ENCODE measurements at regions not wholly inside any gene's neighbourhood (a gene's known extent, or its start where the extent isn't known, plus 50 kb on each side); places are given as distances from the start of the nearest gene placed in this dataset.
"Not testable (repeated sequence)": the region's sequence is repeated elsewhere in the genome, so short reads cannot be mapped to it uniquely, and the experiment has no call there.

- DNase-seq (ENCODE audit: low read depth), result no peak
These were observed 351.5 kb upstream of the AUTS2 start for GRCh38 chr7:69246758-69247157.

DNA sequence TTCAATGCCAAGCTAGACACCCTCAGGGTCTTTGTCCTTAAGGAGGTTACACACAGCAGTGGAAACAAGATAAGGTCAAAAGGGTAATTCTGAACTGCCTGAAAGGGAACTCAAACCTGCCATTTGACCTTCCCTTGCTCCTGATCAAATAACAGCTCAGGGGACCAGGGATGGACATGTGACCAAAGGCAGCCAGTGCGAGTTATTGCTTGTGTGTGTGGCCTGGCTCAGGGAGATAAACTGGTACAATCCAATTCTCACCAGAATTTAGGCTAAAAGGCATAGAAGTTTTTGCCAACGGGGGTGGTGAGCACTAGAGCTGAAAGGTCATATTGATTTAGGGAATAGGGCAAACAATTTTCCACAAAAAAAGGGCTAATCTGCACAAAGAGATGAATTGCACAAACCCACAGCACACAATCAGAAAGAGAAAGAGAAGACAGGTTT, 349.9 kb upstream of the AUTS2 start:
- DNase-seq (ENCODE audit: low read depth), result not testable (repeated sequence)

DNA sequence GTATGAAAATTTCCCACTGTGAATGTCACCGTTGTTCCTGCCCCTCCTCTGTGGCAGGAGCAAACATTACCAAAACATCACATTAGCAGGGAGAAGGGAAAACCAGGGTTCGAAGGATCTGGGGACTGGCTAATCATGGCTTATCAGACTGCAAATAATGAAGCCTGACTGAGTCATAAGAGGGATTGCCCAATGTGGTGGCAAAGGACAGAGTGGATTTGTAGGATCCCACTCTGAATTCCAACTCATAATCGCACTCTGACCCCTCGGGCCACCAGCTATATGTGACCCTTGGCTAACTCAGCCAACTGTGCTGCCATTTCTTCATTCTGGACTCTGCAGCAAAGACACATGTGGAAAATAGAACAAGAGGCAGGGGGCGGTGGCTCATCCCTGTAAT, 347.3 kb upstream of the AUTS2 start:
- no peak for DNase-seq (ENCODE audit: low read depth)

DNA sequence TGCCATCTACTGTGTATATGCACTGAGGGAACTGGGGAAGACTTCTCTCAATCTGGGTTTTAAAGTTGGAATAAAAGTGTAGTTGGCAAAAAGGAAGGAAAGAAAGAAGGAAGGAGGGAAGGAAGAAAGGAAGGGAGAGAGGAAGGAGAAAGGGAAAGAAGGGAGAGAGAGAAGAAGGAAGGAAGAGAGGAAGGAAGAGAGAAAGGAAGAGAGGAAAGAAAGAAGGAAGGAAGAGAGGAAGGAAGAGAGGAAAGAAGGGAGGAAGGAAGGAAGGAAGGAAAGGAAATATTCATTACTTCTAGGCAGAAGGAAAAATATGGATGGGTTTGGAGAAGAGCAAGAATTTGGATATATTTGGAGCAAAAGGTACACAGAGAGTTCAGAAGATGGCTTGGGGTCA, 343.6 kb upstream of the AUTS2 start:
- DNase-seq (ENCODE audit: low read depth), result no peak

- DNase-seq (ENCODE audit: low read depth), result no peak
These were observed 341.6 kb upstream of the AUTS2 start for GRCh38 chr7:69256634-69257081.

- no peak for DNase-seq (ENCODE audit: low read depth)
These were observed 340.7 kb upstream of the AUTS2 start for GRCh38 chr7:69257592-69257991.

GRCh38 chr7:69259445-69259844, 338.8 kb upstream of the AUTS2 start:
- no peak for DNase-seq (ENCODE audit: low read depth)

DNA sequence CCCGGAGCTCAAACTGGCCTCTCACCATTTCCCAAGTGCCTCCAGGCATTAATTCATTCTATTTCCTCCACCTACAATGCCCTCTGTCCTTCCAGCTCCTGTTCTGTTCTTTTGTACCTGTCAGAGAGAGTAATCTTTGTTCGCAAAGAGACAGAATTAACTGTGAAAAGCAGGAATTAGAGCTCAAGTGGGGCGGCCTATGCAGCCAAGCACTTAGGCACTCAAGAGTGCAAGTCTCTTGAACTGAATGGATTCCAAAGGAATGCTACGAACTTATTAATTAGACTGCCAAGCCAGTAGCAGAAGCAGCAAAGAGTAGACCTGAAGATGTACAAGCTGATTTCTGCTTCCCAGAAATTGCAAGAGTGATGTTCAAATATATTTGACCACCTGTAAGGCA, 338.3 kb upstream of the AUTS2 start:
- no peak for DNase-seq (ENCODE audit: low read depth)

GRCh38 chr7:69263550-69263949, 334.7 kb upstream of the AUTS2 start:
- DNase-seq (ENCODE audit: low read depth), result no peak

GRCh38 chr7:69269806-69270205, 328.5 kb upstream of the AUTS2 start:
- DNase-seq (ENCODE audit: low read depth), result no peak

DNA sequence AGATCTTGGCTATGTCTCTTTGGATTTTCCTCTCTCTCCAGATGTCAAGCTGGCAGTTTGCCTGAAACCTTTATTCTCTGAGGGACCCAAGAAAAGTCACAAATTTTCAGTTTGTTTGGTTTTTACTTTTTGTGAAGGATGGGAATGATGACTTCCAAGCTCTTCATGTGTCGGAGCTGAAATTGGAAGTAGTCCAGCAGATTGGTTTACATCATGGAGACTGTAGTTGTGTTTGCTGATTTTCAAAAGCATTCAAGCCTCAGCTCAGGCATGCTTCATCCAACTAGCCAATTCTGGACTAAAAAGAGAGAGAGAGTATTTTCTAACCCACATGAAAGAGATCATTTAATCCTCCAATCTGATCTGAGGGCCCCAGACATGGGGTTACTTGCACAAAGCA, 326.2 kb upstream of the AUTS2 start:
- no peak for DNase-seq (ENCODE audit: low read depth)

- no peak for DNase-seq (ENCODE audit: low read depth)
These were observed 322.1 kb upstream of the AUTS2 start for GRCh38 chr7:69276011-69276729.

GRCh38 chr7:69277366-69277765, 320.9 kb upstream of the AUTS2 start:
- no peak for DNase-seq (ENCODE audit: low read depth)

DNA sequence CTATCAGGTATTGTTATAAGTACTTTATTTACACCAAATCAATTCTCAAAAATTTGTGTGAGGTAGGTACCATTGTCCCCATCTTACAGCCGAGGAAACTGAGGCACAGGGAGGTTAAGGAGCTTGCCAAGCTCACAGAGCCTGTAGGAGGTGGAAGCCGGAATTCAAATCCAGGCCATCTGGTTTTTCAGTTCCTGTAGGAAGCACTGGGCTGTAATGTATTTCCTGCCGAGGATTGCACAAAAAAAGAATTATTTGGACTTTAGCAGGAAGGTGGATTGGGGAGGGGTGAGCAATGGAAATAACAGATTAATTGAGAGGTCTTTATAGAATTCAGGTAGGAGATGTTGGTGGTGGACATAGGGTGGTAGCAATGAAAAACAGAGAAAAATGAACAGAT, 315.3 kb upstream of the AUTS2 start:
- no peak for DNase-seq (ENCODE audit: low read depth)

DNA sequence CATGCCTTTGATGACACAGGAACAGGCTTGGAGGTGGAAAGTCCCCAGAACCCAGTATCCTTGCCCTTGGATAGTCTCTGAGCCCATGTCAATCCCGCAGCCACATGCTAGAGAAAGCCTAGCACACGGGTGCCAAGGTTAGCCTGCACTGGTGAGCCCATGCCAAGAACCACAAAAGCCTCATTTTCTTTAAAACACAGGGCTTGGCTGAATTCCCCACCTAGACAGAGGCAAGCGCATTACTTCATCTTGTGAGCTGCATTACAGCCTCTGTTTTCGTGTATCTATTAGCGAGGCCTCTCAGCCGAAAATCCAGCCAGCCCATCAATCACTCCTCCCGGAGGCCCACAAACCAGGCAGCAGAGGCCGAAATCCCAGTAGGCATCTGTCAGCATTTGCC, 314.9 kb upstream of the AUTS2 start:
- DNase-seq (ENCODE audit: low read depth), result peak; percentile 1

GRCh38 chr7:69285854-69286253, 312.4 kb upstream of the AUTS2 start:
- DNase-seq (ENCODE audit: low read depth), result no peak

GRCh38 chr7:69295977-69296376, 302.3 kb upstream of the AUTS2 start:
- no peak for DNase-seq (ENCODE audit: low read depth)

DNA sequence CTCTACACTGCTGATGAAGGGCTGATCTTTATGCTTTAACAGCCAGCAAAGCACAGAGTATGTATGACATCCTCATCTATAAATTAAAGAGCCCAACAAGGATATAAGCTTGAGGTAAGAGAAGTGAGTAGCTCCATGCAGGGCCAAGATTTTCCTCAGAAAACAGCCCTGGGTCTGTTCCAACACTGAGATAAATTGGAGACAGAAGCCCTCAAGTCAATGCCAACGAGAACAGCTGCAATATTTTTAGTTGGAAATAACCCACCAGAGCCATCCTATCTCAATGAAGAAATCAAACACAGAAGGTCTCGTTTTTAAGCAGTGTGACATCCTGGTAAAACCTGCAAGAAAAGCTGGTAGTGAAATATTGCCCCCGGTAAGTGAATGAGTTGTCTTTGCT, 297.0 kb upstream of the AUTS2 start:
- no peak for DNase-seq (ENCODE audit: low read depth)

- no peak for DNase-seq (ENCODE audit: low read depth)
These were observed 288.7 kb upstream of the AUTS2 start for GRCh38 chr7:69309601-69310000.

- DNase-seq (ENCODE audit: low read depth), result no peak
These were observed 286.8 kb upstream of the AUTS2 start for GRCh38 chr7:69311489-69311888.

DNA sequence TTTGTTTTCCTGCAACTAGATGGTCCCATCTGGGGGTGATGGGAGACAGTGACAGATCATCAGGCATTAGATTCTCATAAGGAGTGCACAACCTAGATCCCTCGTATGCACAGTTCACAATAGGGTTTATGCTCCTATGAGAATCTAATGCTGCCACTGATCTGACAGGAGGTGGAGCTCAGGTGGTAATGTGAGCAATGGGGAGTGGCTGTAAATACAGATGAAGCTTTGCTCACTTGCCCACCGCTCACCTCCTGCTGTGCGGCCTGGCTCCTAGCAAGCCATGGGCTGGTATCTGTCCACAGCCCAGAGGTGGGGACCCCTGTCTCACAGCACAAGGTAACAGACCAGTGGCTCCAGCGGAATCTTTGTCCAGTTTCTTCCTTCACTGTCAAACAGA, 284.4 kb upstream of the AUTS2 start:
- not testable (repeated sequence) for DNase-seq (ENCODE audit: low read depth)

GRCh38 chr7:69318794-69319193, 279.5 kb upstream of the AUTS2 start:
- DNase-seq (ENCODE audit: low read depth), result no peak

GRCh38 chr7:69328516-69328915, 269.8 kb upstream of the AUTS2 start:
- DNase-seq (ENCODE audit: low read depth), result no peak

GRCh38 chr7:69334701-69335100, 263.6 kb upstream of the AUTS2 start:
- DNase-seq (ENCODE audit: low read depth), result no peak

Data from fibroblast of the conjunctiva (primary cell).